ENCODE measurements at regions not wholly inside any gene's neighbourhood (a gene's known extent, or its start where the extent isn't known, plus 50 kb on each side); places are given as distances from the start of the nearest gene placed in this dataset.

GRCh38 chr6:157761331-157761921, 61.6 kb upstream of the SNX9 start:
- TF ChIP-seq CTCF (IDR thresholded peaks at IDR 0.05) (no peak), POLR2AphosphoS5 (IDR thresholded peaks at IDR 0.05) (no peak)
